HG03060 (cell line): ENCODE measurements at regions not wholly inside any gene's neighbourhood (a gene's known extent, or its start where the extent isn't known, plus 50 kb on each side); places are given as distances from the start of the nearest gene placed in this dataset.

Source experiments
- ATAC-seq: cut with Tn5 transposase; IDR thresholded peaks from one replicate; pipeline ENCODE4 v1.9.1; 2021; ENCODE audit warnings: low read depth, moderate number of reproducible peaks; ENCODE audit not compliant: unreplicated experiment

- ATAC-seq: no peak
Measured at GRCh38 chr20:47406849-47407682, 50.6 kb upstream of the ZMYND8 start.

- no peak for ATAC-seq
Measured at GRCh38 chr20:47411161-47411560, 54.7 kb upstream of the ZMYND8 start.

GRCh38 chr20:47412083-47412482 is 55.6 kb upstream of the ZMYND8 start:
- no peak for ATAC-seq

- ATAC-seq: no peak
Measured at GRCh38 chr20:47413189-47413588, 56.7 kb upstream of the ZMYND8 start.

- no peak for ATAC-seq
Measured at GRCh38 chr20:47417245-47418068, 61.0 kb upstream of the ZMYND8 start.

DNA sequence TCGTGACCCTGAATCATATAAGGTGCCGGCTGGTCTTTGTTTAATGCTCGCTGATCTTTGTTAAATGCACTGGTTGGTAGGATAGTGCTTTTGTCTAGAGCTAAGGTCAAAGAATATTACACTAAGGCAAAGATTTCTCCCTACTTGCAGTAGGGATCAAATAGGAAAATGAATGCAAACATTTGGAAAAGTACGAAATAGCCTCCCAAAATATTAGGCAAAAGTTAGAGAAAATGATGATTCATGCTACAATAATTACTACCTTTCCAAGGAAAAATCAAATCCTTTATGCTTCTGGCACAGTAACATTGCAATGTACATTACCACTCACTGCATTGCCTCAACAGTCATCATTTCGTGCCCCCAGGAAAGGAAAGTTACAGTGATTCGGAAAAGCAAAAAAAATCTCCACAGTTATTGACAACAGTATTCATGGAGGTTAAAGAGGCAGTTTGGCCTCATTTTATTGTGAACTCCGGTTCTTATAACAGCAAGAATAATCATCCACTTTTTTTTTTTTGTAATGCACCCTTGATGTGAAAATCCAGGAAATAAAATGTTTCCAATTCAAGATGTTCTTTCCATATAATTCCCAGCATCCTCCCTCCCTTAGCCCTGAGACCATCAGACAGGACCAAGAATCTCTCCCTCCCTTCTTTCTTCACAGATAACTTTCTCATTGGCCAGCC is 61.7 kb upstream of the ZMYND8 start:
- no peak for ATAC-seq

DNA sequence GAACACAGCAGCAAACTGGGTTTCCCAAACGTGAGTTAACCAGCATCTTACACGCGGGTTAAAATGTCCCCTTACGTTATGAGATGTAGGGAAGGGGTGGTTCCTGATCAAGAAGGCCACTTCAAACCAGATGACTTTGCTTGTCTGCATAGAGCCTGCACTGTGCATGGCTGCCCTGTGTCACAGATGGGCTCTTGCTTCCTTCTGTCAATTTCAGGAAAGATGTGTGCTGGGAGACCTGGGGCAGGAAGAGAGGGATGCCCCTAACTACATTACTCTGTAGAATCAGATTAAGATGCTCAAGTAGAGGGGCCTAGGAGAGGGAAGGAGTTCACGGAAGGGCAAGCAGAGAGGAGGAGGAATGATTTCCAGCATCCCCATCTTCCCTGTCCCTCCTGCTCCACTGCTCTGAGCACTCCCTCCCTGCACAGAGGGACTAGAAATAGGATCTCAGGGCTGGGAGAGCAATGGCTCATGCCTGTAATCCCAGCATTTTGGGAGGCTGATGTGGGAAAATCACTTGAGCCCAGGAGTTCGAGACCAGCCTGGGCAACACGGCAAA is 63.5 kb upstream of the ZMYND8 start:
- ATAC-seq: no peak

DNA sequence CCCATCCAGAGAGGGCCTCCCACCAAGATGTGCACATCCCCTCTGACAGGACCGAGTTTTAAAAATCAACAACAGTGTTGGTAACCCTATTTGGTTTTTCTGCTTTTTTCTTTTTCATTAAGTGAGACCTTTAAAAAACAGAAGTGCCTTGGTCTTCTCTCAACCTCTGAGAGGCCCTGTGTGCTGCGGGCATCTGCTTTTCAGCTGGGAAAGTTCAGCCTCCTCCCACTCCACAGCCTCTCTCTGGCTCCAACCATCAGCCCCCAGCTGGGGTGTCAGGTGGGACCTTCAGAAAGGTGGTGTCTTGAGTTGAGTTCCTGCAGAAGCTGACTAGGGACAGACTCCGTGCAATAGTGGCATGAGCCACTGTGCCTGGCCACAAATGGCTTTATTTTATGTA is 64.6 kb upstream of the ZMYND8 start:
- no peak for ATAC-seq

- ATAC-seq: no peak
Measured at GRCh38 chr20:47423586-47423985, 67.1 kb upstream of the ZMYND8 start.

GRCh38 chr20:47427067-47427466 is 70.6 kb upstream of the ZMYND8 start:
- ATAC-seq: no peak

DNA sequence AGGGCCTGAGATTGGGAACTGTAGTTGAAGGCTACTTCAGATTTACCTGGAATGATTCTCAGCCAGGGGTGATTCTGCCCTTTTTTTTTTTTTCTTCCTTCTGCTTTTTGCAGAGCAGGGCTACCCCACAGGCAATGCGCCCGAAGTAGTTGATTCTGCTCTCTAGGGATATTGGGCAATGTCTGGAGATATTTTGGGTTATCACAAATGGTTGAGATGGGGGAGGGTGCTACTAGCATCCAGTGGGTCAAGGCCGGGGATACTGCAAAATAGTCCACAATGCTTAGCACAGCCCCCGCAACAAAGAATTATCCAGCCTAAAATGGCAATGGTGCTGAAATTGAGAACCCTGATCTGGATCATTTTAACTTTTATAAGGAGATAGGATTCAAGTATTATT is 71.2 kb upstream of the ZMYND8 start:
- no peak for ATAC-seq

DNA sequence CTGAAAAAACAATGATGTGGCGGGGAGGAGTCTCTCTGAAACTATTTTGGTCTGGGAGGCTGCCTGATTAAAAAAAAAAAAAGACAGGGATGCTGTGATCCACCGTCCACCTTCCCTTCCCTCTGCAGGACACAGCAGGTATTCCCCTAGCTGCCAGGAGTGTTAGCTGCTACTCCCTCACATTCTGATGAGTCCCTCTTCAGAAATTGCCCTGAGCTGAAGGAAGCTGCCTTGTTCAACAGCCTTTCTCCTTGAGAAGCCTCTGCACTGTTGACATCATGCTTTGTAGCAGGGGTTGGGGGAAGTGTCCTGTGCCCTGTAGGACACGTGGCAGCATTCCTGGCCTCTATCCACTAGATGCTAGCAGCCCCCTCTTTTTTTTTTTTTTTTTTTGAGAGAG is 71.7 kb upstream of the ZMYND8 start:
- no peak for ATAC-seq

GRCh38 chr20:47428851-47429336 is 72.4 kb upstream of the ZMYND8 start:
- no peak for ATAC-seq

DNA sequence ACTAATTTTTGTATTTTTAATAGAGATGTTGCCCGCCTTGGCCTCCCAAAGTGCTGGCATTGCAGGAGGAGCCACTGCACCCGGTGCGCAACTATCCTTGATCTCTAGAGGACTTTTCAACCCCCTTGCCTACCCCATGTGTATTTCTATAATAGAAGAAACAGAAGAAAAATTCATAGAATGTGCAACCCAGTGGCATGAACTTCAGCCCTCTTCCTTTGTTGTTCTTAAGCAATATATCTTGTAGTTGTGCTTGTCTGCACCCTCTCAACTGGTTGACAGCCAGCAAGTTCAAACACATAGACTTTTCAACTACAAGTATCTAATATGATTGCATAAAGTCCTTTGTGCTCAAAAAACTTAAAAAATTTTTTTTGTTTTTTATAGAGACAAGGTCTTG is 72.3 kb upstream of the NCOA3 start:
- no peak for ATAC-seq

GRCh38 chr20:47430862-47431588 is 70.7 kb upstream of the NCOA3 start:
- ATAC-seq: no peak

GRCh38 chr20:47432834-47433210 is 68.9 kb upstream of the NCOA3 start:
- ATAC-seq: no peak

DNA sequence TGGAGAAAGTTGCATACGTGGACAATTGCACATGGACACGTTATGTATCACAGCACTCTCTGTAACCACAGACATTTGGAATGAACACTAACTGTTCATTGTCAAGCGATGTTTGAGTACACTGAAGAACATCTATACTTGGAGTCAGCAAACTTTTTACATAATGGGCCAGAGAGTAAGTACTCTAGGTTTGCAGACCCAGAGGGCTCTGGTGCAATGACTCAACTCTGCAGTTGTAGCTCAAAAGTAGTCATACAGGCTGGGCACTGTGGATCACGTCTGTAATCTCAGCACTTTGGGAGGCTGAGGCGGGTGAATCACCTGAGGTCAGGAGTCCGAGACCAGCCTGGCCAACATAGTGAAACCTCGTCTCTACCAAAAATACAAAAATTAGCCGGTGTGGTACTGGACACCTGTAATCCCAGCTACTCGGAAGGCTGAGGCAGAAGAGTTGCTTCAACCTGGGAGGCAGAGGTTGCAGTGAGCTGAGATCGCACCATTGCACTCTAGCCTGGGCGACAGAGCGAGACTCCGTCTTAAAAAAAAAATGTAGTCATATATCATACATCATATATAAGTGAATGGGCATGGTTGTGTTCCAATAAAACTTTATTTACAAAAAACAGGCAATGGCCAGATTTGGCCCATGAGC is 67.4 kb upstream of the NCOA3 start:
- ATAC-seq: peak; percentile 36

DNA sequence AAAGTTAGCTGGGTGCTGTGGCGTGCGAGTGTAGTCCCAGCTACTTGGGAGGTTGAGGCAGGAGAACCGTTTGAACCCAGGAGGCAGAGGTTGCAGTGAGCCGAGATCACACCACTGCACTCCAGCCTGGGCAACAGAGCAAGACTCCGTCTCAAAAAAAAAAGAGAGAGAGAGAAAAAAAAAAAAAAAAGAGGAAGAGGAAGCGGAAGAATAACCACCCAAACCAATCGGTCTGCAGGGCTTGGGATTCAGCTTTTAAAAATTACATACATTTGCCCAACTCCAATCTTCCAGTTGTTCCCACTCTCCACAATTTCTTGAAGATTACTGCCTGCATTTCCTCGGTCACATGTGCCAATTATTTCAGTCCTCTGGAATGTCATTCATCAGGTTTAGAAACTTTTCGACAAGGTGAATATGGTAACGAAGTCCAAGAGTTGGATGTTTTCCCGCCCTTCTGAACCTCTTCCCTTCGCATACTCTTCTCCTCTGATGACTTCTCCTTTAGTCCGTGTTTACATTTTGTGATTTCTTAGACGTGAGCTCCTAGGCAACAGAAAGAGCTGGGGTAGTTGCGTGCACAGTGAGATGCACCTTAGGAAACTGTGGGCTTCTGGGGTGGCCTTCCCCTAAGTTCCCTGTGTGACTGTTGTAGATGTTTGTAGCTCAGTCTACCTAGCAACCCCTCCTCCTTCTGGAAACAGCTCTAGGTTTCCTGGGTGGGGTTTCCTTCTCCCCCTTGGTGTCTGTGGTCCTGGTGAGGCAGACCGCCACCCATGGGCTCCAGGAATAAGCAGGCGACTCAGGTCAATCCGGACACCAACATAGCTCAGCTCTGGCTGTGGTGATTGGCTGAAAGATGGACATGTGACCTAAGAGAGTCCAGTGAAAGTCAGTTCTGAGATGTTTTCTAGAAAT is 63.0 kb upstream of the NCOA3 start:
- no peak for ATAC-seq
